Hepatocyte (in vitro differentiated cells): ENCODE measurements at regions not wholly inside any gene's neighbourhood (a gene's known extent, or its start where the extent isn't known, plus 50 kb on each side); places are given as distances from the start of the nearest gene placed in this dataset.

Experiments
- DNase-seq: peaks from one replicate; pipeline ENCODE4 v3.0.0-alpha.2; 2016; ENCODE audit warnings: low spot score
- H2AFZ ChIP-seq: fragments of 200-600 bp; sonication (generic); 2 replicates; pipeline ENCODE4 v1.6.0; 2016; ENCODE audit warnings: antibody characterized with exemption, mild to moderate bottlenecking
- H3K27ac ChIP-seq: fragments of 200-600 bp; sonication (generic); 2 replicates; pipeline ENCODE4 v1.5.1; 2016; ENCODE audit warnings: mild to moderate bottlenecking
- H3K27me3 ChIP-seq: fragments of 200-600 bp; sonication (generic); 2 replicates; pipeline ENCODE4 v1.6.1; 2016
- H3K36me3 ChIP-seq: fragments of 200-600 bp; sonication (generic); replicated peaks from 2 replicates; pipeline ENCODE4 v1.5.1; 2016; ENCODE audit warnings: low read depth; ENCODE audit not compliant: insufficient read depth
- H3K4me1 ChIP-seq: fragments of 200-600 bp; sonication (generic); 2 replicates; pipeline ENCODE4 v1.5.1; 2016; ENCODE audit warnings: mild to moderate bottlenecking, moderate library complexity; ENCODE audit not compliant: insufficient read depth
- H3K4me2 ChIP-seq: fragments of 200-600 bp; sonication (generic); 2 replicates; pipeline ENCODE4 v1.6.0; 2016
- H3K4me3 ChIP-seq: fragments of 200-600 bp; sonication (generic); 2 replicates; pipeline ENCODE4 v1.5.1; 2016; ENCODE audit warnings: mild to moderate bottlenecking
- H3K79me2 ChIP-seq: fragments of 200-600 bp; sonication (generic); 2 replicates; pipeline ENCODE4 v1.6.0; 2017; ENCODE audit warnings: mild to moderate bottlenecking
- H3K9me2 ChIP-seq: fragments of 200-600 bp; sonication (generic); replicated peaks from 2 replicates; pipeline ENCODE4 v1.6.0; 2017; ENCODE audit warnings: mild to moderate bottlenecking; ENCODE audit not compliant: insufficient read depth
- H3K9me3 ChIP-seq: fragments of 200-600 bp; sonication (generic); 2 replicates; pipeline ENCODE4 v1.5.1; 2016; ENCODE audit warnings: low read depth, mild to moderate bottlenecking
- H4K20me1 ChIP-seq: fragments of 200-600 bp; sonication (generic); 2 replicates; pipeline ENCODE4 v1.6.0; 2016; ENCODE audit warnings: mild to moderate bottlenecking; ENCODE audit not compliant: insufficient read depth, poor library complexity, severe bottlenecking
- EZH2 ChIP-seq: fragments of 200-600 bp; sonication (generic); IDR thresholded peaks from 2 replicates; pipeline ENCODE4 v1.6.1; 2016; ENCODE audit warnings: antibody characterized with exemption, mild to moderate bottlenecking, borderline replicate concordance
- EZH2phosphoT487 ChIP-seq: fragments of 200-600 bp; sonication (generic); IDR thresholded peaks from one replicate; pipeline ENCODE4 v1.6.1; 2018; ENCODE audit warnings: antibody characterized with exemption, mild to moderate bottlenecking, low read depth, moderate library complexity; ENCODE audit not compliant: unreplicated experiment, severe bottlenecking
- WGBS: methylation state at CpG from one replicate; pipeline ENCODE4 v1.1.6; 2016; ENCODE audit warnings: low lambda C conversion rate; ENCODE audit errors: missing lambda C conversion rate; 5-methylcytosine and 5-hydroxymethylcytosine counted together
- TF ChIP-seq, protein P1 (sequence below): fragments of 200-600 bp; sonication (generic); IDR thresholded peaks from 2 replicates; pipeline ENCODE4 v1.5.1; 2016; ENCODE audit warnings: antibody characterized with exemption, mild to moderate bottlenecking; ENCODE audit not compliant: poor library complexity

DNA sequence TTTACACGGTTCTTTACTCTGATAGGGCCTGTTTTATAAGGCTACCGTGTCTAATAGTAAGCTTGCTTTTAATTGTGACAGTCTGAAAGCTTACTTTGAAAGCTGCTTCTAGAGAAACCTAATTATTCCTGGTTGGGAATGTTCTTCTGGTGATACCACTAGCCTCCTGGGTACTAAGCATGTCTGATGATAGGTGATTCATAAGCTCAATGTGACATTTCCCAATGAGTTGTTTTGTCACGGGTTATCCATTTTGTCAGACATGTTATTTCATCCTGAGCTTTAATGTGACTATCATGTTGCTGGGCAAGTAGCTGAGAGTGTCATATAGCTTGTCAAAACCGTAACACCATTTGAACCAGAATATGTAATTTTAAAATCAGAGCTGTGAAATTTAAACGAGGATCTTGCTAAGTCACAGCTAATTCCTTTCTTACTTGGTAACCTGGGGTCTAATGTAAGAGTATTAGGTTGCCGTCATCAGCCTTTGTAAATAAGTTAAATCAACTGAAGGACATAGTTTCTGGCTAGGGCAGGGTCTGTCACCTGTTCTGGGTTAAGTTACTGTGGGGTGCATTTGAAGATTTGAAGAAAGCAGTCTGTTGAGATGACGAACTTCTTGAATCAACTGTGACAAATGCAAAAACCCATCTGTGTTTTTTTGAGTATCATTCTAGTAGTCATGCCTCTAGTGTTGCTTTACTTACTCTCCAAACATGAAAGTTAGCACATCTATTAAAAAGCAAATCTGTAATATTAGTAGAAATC lies 529.2 kb downstream of the USP25 start:
- H4K20me1 ChIP-seq = no peaks in the 10 kb centered on the region
- peaks cover 4% of the 10 kb centered on the region for H3K9me2 ChIP-seq
- H3K27me3 ChIP-seq = no peaks in the 10 kb centered on the region
- no peaks in the 10 kb centered on the region for H3K79me2 ChIP-seq
- H3K4me2 ChIP-seq = no peak overlapping the region
- no peaks in the 10 kb centered on the region for H3K9me3 ChIP-seq
- no peak overlapping the region for H3K4me3 ChIP-seq
- WGBS = 77% methylated on average over 7 of the region's 7 CpGs
- no peaks in the 10 kb centered on the region for H3K36me3 ChIP-seq
- H3K27ac ChIP-seq = no peak overlapping the region
- H2AFZ ChIP-seq = no peak overlapping the region
- TF ChIP-seq EZH2 (no peak), EZH2phosphoT487 (no peak)
- TF ChIP-seq, protein P1, sequence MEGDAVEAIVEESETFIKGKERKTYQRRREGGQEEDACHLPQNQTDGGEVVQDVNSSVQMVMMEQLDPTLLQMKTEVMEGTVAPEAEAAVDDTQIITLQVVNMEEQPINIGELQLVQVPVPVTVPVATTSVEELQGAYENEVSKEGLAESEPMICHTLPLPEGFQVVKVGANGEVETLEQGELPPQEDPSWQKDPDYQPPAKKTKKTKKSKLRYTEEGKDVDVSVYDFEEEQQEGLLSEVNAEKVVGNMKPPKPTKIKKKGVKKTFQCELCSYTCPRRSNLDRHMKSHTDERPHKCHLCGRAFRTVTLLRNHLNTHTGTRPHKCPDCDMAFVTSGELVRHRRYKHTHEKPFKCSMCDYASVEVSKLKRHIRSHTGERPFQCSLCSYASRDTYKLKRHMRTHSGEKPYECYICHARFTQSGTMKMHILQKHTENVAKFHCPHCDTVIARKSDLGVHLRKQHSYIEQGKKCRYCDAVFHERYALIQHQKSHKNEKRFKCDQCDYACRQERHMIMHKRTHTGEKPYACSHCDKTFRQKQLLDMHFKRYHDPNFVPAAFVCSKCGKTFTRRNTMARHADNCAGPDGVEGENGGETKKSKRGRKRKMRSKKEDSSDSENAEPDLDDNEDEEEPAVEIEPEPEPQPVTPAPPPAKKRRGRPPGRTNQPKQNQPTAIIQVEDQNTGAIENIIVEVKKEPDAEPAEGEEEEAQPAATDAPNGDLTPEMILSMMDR = no peak
- no peaks in the 10 kb centered on the region for H3K4me1 ChIP-seq
- no peak for DNase-seq

- Histone ChIP-seq H3K27ac (no peak overlapping the region), H4K20me1 (no peaks in the 10 kb centered on the region), H3K4me2 (no peak overlapping the region), H3K4me1 (no peaks in the 10 kb centered on the region), H3K79me2 (no peaks in the 10 kb centered on the region), H3K27me3 (no peaks in the 10 kb centered on the region), H2AFZ (no peak overlapping the region), H3K9me3 (no peaks in the 10 kb centered on the region), H3K9me2 (no peaks in the 10 kb centered on the region), H3K4me3 (no peak overlapping the region), H3K36me3 (no peaks in the 10 kb centered on the region)
- DNase-seq = no peak
- TF ChIP-seq EZH2phosphoT487 (no peak), EZH2 (no peak)
- TF ChIP-seq, protein P1 = no peak
Measured at GRCh38 chr21:16262091-16262490, 532.3 kb downstream of the USP25 start.

GRCh38 chr21:16264319-16264718 lies 534.5 kb downstream of the USP25 start:
- Histone ChIP-seq H3K4me2 (no peak overlapping the region), H3K4me1 (no peaks in the 10 kb centered on the region), H3K9me2 (no peaks in the 10 kb centered on the region), H3K79me2 (no peaks in the 10 kb centered on the region), H3K36me3 (no peaks in the 10 kb centered on the region), H3K27me3 (no peaks in the 10 kb centered on the region), H3K9me3 (no peaks in the 10 kb centered on the region), H2AFZ (no peak overlapping the region), H3K4me3 (no peak overlapping the region), H3K27ac (no peak overlapping the region), H4K20me1 (no peaks in the 10 kb centered on the region)
- 93% methylated on average over 4 of the region's 4 CpGs for WGBS
- TF ChIP-seq, protein P1 = no peak
- no peak for DNase-seq

DNA sequence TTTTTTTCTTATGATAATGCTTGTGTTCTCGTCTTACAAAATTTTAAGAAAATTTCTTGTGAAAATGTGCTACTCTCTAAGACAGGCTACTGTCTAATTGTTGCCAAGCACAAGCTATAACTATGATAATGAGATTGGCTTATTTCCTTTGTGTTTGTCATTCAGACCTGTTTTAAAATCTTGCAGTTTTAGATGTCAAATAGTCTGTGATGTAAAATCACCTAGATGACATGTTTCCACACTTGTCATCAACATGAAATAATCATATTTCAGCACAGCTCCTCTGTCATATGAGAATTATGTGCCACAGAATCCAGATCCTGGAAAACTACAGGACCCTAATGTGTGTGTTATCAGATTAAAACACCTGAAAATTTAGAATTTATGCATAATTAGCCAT lies 539.7 kb downstream of the USP25 start:
- Histone ChIP-seq H3K27me3 (no peaks in the 10 kb centered on the region), H3K4me2 (no peak overlapping the region), H2AFZ (no peak overlapping the region), H3K27ac (no peak overlapping the region), H3K79me2 (no peaks in the 10 kb centered on the region), H4K20me1 (no peaks in the 10 kb centered on the region), H3K4me3 (no peak overlapping the region), H3K9me2 (no peaks in the 10 kb centered on the region), H3K9me3 (no peaks in the 10 kb centered on the region), H3K36me3 (no peaks in the 10 kb centered on the region), H3K4me1 (no peaks in the 10 kb centered on the region)
- TF ChIP-seq, protein P1 = no peak
- TF ChIP-seq EZH2 (no peak), EZH2phosphoT487 (no peak)
- DNase-seq = no peak
- WGBS = 100% methylated on average over 1 of the region's 1 CpG
